NOMO-1 treated with dmso at 0.1 percent for 144 hours (cell line): ENCODE measurements at regions not wholly inside any gene's neighbourhood (a gene's known extent, or its start where the extent isn't known, plus 50 kb on each side); places are given as distances from the start of the nearest gene placed in this dataset.
"Not testable (repeated sequence)": the region's sequence is repeated elsewhere in the genome, so short reads cannot be mapped to it uniquely, and the experiment has no call there.

ENCODE experiments used
- DNase-seq: peaks from one replicate; lab custom pipeline; 2025; ENCODE audit not compliant: unreplicated experiment; lab: John Stamatoyannopoulos, UW

DNA sequence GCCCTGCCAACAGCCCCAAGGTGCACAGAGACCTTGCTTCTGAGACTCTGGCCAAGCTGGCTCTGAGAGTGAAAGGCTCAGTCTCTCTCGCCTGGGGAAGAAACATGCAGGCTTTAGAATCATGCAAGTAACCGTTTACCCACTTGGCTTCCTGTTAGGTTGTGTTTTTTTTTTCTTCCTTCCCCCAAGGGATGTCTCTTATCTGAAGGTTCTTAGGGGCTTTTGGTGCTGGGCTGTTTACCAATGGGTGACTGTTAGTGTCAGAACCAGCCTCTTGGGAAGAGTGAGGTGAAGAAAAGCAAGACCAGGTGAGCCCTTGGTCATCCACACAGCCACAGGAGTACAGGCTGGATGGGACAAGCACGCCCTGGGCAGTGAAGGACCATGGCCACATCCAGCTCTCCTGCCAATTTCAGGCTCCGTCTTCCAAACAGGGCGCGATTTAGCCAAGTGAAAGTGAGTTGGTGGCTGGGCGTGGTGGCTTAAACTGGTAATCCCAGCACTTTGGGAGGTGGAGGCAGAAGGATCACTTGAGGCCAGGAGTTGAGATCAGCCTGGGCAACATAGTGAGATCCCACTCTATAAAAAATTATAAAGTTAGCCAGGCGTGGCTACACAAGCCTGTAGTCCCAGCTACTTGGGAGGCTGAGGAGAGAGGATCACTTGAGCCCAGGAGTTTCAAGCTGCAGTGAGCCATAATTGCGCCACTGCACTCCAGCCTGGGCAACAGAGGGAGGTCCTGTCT, 76.3 kb upstream of the CUX1 start:
- DNase-seq: peak; percentile 69

DNA sequence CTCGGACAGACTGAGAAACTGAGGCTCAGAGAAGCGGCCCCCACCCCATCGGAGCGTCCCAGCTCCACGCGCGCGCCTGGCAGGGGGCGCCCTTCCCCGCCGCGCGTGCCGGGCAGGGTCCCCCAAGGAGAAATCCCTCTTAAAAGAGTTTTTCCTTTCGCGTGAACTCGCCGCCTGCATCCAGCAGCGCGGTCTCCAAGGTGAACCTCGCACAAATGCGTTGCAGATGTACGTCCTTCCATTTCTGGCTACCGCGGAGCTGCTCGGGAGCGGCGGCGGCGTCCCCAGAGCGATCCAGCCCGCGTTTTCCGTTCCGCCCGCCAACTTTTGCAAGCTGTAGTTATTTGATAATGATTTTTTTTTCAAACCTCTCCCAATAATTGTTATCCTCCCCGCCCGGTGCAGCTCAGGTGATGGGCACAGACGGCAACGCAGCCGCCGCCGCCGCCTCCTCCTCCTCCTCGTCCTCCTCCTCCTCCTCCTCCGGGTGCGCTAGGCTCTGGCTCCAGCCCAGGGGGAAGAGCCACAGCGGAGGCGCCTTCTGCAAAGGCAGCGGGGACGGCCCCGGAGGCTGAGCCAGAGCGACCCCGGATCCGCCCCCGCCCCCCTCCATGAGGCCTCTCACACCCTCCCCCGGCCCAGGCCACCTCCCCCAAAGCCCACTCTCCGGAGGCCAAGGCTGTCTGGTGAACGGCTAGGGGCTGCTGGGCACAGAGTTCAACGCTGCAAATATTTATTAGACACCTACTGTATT, 74.0 kb upstream of the CUX1 start:
- DNase-seq: peak; percentile 77

DNA sequence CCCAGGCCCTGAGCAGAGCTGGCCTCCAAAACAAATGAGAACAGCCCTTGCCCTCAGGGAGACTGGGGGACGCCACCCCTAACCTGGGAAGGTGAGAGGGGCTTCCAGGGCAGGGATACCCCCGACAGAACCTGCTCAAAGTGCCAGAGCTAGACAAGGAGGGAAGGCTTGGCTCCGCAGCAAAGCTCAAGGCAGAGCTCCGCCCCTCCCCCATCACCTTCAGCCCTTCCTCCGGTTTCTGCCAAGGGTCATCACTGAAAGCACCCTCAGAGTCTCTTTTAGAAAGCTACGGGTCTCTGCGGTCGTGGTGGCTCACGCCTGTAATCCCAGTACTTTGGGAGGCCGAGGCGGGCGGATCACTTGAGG, 73.4 kb upstream of the CUX1 start:
- peak; percentile 53 for DNase-seq

DNA sequence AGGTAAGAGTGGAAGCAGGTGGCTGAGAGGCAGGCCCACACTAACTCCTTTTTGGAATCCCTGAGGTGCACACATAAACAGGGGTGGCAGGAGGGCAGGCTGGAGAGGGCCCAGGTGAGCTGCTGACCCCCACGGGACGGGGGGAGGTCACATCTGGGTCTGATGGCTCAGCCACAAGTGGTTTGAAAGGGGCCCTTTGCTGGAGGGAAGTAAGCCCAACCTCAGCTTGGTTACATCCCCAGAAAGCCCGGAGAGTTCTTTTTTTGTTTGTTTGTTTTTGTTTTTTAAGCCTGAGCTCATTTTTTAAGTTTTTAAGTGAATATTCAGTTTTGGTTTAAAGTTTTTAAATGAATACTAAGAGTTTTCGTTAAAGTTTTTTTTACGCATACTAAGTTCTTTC, 72.8 kb upstream of the CUX1 start:
- DNase-seq: peak; percentile 44

DNA sequence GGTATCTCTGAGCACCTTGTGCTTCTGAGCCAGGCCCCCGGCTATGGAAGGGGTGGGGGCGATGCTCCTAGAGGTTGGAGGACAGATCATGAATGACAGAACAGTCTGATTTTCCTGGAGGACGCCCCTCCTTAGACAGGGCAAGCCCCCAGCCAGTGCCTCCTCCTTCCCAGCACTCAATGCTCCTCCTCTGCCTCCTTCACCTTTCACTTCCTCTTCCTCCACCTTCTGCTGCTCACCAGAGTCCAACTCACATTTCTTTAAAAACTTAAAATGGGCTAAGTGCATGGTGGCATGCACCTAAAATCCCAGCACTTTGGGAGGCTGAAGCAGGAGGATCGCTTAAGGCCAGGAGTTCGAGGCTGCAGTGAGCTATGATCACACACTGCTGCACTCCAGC, 71.1 kb upstream of the CUX1 start:
- peak; percentile 76 for DNase-seq

DNA sequence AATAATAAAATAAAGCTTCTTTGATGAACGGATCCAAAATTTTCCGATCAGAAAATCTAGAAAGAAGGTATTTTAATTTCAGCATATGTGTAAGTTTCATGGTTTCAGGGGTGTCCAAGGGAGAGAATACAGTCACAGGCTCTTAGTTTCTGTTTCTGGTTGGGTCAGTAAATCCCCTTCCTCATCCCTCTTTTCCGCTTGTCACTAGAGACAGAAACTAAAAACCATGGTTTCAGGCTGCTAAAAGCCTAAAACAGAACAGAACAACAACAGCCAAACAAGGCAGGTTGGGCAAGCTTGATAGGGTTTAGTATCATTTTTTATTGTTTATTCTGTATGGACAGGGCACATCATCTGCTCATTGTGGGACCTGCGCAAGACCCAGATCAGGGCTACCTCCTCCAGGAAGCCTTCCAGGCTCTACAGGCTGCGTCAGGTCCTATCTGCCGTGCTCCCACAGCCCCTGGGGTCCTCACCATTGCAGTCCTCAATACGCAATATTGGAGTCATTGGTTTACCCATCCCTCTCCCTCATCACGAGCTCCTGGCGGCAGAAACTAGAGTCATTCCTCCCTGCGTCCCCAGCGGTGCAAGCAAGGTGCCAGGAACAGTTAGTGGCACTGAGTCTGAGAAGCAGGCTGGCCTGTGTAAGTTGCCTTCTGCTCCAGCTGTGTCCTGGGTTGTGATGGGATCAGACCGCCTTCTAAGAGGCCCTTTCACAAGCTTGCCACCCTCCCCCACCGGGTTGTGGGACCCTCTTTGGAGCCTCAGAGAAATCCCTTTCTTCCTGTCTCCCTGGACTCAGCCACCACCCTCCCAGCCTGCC, 70.2 kb upstream of the CUX1 start:
- no peak for DNase-seq

DNA sequence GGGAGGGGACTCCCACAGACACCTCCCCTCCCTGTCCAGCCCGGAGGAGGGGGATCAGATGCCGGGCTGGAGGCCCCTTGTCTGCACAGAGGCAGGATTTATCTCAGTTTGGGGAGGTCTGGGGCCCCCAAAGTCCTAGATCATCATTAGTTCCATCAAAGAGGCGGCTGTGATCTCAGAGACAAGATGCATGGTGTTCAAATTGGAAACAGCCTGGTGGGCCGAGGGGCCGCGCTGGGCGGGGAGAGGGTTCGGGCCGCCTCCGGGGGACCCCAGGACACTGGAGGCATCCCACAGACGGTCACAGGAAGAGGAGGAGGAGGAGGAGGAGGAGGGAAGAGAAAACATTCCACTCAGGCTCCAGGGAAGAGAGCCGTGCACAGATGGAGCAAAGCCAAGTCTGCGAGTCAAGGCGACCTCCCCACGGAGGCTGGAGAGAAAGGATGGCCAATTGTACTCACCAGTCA, 69.5 kb upstream of the CUX1 start:
- DNase-seq: no peak

DNA sequence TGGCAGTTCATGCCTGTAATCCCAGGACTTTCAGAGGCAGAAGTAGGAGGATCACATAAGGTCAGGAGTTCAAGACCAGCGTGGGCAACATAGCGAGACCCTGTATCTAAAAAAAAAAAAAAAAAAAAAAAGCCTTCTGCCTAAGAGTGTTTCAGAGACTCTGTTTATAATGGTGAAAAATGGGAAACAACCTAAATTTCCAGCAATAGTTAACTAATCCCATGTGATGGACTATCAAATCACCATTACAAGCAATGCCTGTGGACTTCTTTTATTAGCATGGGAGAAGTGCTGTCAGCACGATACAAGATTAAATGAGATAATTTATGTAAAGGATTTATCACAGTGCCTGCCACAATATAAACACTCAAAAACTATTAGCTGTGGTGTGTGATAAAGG, 67.5 kb upstream of the CUX1 start:
- DNase-seq: no peak

DNA sequence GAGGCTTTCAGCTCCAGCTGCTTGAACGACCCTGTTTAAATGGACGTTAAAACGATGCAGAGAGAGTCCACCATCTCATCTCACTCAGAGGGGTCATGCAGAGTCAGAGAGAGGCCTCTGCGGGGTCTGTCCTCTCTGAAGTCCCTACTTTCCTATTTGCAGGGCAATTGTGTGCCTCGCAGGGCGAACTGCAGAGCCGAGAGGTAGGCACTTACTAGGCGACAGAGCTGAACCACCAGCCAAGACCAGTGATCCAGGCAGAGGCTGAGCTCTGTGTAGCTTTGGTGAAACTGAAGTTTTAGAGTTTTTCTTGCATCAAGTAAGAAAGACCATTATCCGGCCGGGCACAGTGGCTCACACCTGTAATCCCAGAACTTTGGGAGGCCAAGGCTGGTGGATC, 64.1 kb upstream of the CUX1 start:
- DNase-seq: no peak

DNA sequence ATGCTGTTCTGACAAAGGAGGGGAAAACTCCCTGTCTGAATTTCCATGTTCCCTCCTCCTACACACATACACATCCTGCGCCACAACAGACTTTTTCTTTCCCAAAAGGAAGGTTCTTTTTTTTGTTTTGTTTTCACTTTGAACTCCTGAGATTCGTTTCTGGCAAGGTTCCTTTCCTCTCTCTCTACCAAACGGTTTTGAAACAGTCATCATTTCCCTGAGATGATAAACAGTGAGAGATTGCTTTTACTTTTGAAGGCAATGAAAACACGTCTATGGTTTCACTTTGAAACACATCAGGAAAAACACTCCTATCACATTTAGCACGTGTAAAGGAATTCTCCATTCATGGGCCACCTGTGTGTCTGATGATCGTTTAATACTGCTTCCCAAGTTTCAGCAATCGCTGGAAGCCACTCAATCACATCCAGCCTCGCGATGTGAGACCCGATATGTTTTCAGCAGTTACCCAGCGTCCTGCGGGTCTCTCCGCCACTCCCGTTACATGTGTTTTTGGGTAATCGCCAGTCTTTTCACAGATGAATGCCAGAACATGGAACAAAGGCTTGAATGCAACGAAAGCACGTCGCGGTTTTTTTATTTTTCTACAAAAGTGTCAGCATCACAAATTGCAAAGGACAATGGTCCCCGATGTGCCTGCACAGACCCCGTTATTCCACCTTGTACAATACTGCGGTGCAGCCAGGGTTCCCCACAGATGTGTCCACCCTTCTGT, 62.8 kb upstream of the CUX1 start:
- no peak for DNase-seq

DNA sequence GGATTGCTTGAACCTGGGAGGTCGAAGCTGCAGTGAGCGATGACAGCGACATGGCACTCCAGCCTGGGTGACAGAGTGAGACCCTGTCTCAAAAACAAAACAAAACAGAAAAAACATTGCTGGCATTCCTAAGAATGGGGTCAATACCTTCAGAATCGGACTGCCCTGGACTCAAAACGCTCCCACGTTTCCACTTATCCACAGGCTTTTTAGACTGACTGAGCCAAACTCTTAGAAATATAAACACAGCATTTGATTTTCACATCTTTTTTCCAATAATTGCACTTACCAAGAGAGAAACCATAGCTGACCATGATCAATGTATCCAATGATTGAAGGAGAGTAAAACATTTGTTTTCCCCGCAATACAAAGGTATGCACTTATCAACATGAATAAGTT, 59.5 kb upstream of the CUX1 start:
- no peak for DNase-seq

DNA sequence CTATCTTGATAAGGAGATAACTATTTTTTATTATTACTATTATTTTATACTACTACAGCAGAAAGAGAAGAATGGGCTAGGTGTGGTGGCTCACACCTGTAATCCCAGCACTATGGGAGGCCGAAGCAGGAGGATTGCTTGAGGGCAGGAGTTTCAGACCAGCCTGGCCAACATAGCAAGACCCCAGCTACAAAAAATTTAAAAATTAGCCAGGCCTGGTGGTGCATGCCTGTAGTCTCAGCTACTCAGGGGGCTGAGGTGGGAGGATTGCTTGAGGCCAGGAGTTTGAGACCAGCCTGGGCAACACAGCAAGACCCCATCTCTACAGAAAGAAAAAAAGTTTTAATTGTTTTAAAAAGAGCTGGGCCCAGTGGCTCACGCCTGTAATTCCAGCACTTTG, 58.9 kb upstream of the CUX1 start:
- not testable (repeated sequence) for DNase-seq

DNA sequence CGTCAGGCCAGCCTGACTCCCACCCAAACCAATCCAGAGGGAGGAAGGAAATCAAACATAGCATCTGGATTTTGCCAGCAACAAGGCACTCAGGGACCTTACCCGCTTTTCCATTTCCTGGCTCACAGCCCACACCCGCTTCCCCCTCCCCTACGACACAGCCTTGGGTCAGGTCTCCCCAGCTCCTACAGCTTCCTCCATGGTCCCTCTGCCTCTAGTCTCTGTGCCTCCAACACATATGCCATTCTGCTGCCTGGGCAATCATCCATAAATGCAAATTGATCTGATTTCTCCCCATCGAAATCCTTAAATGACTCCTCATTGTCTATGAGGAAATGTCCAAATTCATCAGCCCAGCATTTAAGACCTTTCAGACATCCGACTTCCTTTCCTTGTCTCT, 53.2 kb upstream of the CUX1 start:
- no peak for DNase-seq

DNA sequence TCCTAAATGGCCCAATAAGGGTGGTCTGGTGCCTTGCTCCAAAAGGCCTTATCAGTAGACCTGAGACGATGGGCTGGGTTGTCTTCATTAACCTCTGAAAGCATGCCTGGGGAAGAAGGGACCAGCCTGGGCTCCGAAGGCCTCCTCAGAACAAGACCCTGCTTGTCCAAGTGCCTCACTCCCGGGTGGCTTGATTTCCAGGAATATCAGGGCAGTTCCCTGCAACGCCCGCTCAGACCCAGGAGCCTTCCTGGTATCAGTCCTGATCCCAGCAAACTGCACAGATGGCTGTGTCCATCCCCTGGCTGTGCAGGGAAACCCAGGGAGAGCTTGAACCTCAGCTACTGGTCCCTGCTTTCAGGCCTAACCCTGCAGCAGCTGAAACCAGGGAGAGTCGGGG, 49.9 kb upstream of the CUX1 start:
- DNase-seq: no peak
